Gastroesophageal sphincter (tissue), 4 donors: ENCODE measurements at regions not wholly inside any gene's neighbourhood (a gene's known extent, or its start where the extent isn't known, plus 50 kb on each side); places are given as distances from the start of the nearest gene placed in this dataset.

Experiments used
- ATAC-seq: fragments of 150-250 bp; one replicate; pipeline ENCODE4 v1.9.1; 2016; ENCODE audit warnings: mild to moderate bottlenecking, moderate library complexity
- H3K27ac ChIP-seq, 4 donors: fragments of 200-600 bp; sonication (generic) in 3 of 4; 1 replicate in 3 of 4; 2 replicates in 1 of 4; pipeline ENCODE4 v1.5.1; 2016 to 2019
- H3K27me3 ChIP-seq: fragments of 200-600 bp; sonication (generic); one replicate; pipeline ENCODE4 v1.5.1; 2019
- H3K36me3 ChIP-seq, 2 donors: fragments of 200-600 bp; sonication (generic); one replicate each; pipeline ENCODE4 v1.5.1; 2019; ENCODE audit warnings: control low read depth in 1 of 2
- H3K4me1 ChIP-seq, 3 donors: fragments of 200-600 bp; sonication (generic); 1 replicate in 2 of 3; 2 replicates in 1 of 3; pipeline ENCODE4 v1.5.1; 2016 to 2019; ENCODE audit warnings: control low read depth in 2 of 3
- H3K4me3 ChIP-seq, 2 donors: fragments of 200-600 bp; sonication (generic); one replicate each; pipeline ENCODE4 v1.5.1; 2019; ENCODE audit warnings: mild to moderate bottlenecking in 1 of 2, moderate library complexity in 1 of 2
- H3K9me3 ChIP-seq, 3 donors: fragments of 200-600 bp; sonication (generic); one replicate each; pipeline ENCODE4 v1.5.1; 2017 to 2019; ENCODE audit warnings: control low read depth in 2 of 3
- CTCF ChIP-seq, 4 experiments: fragments of 200-600 bp in 2 of 4; fragments of 450-650 bp in 2 of 4; sonication (generic) in 1 of 4; IDR thresholded peaks; one replicate each; pipeline ENCODE4 v1.5.1; 2017 to 2019; ENCODE audit warnings: antibody characterized with exemption in 4 of 4, mild to moderate bottlenecking in 2 of 4, moderate library complexity in 2 of 4
- EP300 ChIP-seq: sonication (generic); formaldehyde crosslinking; IDR thresholded peaks from one replicate; pipeline ENCODE4 v1.6.1; 2017; ENCODE audit warnings: antibody characterized with exemption, mild to moderate bottlenecking
- POLR2A ChIP-seq, 2 donors: fragments of 450-650 bp; IDR thresholded peaks; one replicate each; pipeline ENCODE4 v1.6.1; 2017; ENCODE audit warnings: antibody characterized with exemption in 2 of 2, mild to moderate bottlenecking in 2 of 2, moderate library complexity in 1 of 2
- POLR2AphosphoS5 ChIP-seq: sonication (generic); formaldehyde crosslinking; IDR thresholded peaks from one replicate; pipeline ENCODE4 v1.6.1; 2017; ENCODE audit warnings: antibody characterized with exemption
- WGBS, 2 donors: methylation state at CpG; one replicate each; pipeline ENCODE4 v1.1.5; 2018; ENCODE audit warnings: low coverage in 1 of 2; 5-methylcytosine and 5-hydroxymethylcytosine counted together

- Histone ChIP-seq H3K4me3 (no peak overlapping the region), H3K36me3 (no peaks in the 10 kb centered on the region), H3K27me3 (no peaks in the 10 kb centered on the region), H3K27ac (no peak overlapping the region), H3K4me1 (no peaks in the 10 kb centered on the region), H3K9me3 (peaks cover 0 to 92% (median 0%) of the 10 kb centered on the region in 3 donors)
- no peak for TF ChIP-seq POLR2AphosphoS5
- no peak for TF ChIP-seq POLR2A (IDR thresholded peaks at IDR 0.05)
- no peak for TF ChIP-seq EP300
- no peak for TF ChIP-seq CTCF (IDR thresholded peaks at IDR 0.05)
- no peak for ATAC-seq
- WGBS, 2 donors: 45 to 65% methylated on average over 1 of the region's 1 CpG
Measured at GRCh38 chr19:27529158-27529557, 1683.8 kb downstream of the UQCRFS1 start.

GRCh38 chr19:27522223-27522622, 1690.7 kb downstream of the UQCRFS1 start:
- Histone ChIP-seq H3K4me3 (no peak overlapping the region), H3K4me1 (no peaks in the 10 kb centered on the region), H3K9me3 (peaks cover 0 to 75% (median 0%) of the 10 kb centered on the region in 3 donors), H3K36me3 (no peaks in the 10 kb centered on the region), H3K27me3 (no peaks in the 10 kb centered on the region), H3K27ac (no peak overlapping the region)
- no peak for TF ChIP-seq EP300
- TF ChIP-seq POLR2A (IDR thresholded peaks at IDR 0.05): no peak
- no peak for TF ChIP-seq POLR2AphosphoS5
- TF ChIP-seq CTCF (IDR thresholded peaks at IDR 0.05): no peak
- ATAC-seq: no peak
